Lower lobe of right lung (tissue), 2 donors: ENCODE measurements at regions not wholly inside any gene's neighbourhood (a gene's known extent, or its start where the extent isn't known, plus 50 kb on each side); places are given as distances from the start of the nearest gene placed in this dataset.

Source experiments
- ATAC-seq, 2 donors: fragments of 200-7000 bp; cut with Tn5 transposase; one replicate each; pipeline ENCODE4 v1.9.1; 2020 to 2022; ENCODE audit warnings: mild to moderate bottlenecking in 2 of 2, moderate library complexity in 2 of 2
- DNase-seq: peaks from one replicate; pipeline ENCODE4 v3.0.0-alpha.2; 2020
- H3K27ac ChIP-seq: fragments of 200-600 bp; one replicate; pipeline ENCODE4 v1.8.0; 2022
- H3K27me3 ChIP-seq: fragments of 200-600 bp; one replicate; pipeline ENCODE4 v1.8.0; 2022; ENCODE audit warnings: low read depth
- H3K36me3 ChIP-seq: fragments of 200-600 bp; one replicate; pipeline ENCODE4 v1.8.0; 2022; ENCODE audit warnings: mild to moderate bottlenecking
- H3K4me1 ChIP-seq: fragments of 200-600 bp; one replicate; pipeline ENCODE4 v1.8.0; 2022
- H3K4me3 ChIP-seq: fragments of 200-600 bp; one replicate; pipeline ENCODE4 v1.8.0; 2022; ENCODE audit warnings: mild to moderate bottlenecking
- H3K9me3 ChIP-seq: fragments of 200-600 bp; one replicate; pipeline ENCODE4 v1.8.0; 2022
- CTCF ChIP-seq: fragments of 200-600 bp; IDR thresholded peaks from one replicate; pipeline ENCODE4 v1.8.0; 2022; ENCODE audit warnings: antibody characterized with exemption, mild to moderate bottlenecking
- intact Hi-C: fragments of 100-400 bp; cut with DNase I; formaldehyde crosslinking; loops from one replicate; pipeline ENCODE4 v1.11.0; 2022
- donor health status: DM: no; HTN: yes; CAD: no; lungs with severe emphysema.

- intact Hi-C loops, result no loop called here
- ATAC-seq (no peak), DNase-seq (no peak)
- Histone ChIP-seq H3K27me3 (no peaks in the 10 kb centered on the region), H3K4me1 (no peaks in the 10 kb centered on the region), H3K36me3 (no peaks in the 10 kb centered on the region), H3K4me3 (no peak overlapping the region), H3K9me3 (no peaks in the 10 kb centered on the region), H3K27ac (no peak overlapping the region)
- TF ChIP-seq CTCF, result no peak
Measured at GRCh38 chr2:22801071-22801470, 583.9 kb upstream of the KLHL29 start.

- H3K27ac ChIP-seq, result no peak overlapping the region
- no peaks in the 10 kb centered on the region for H3K36me3 ChIP-seq
- no peak for TF ChIP-seq CTCF
- H3K27me3 ChIP-seq, result no peaks in the 10 kb centered on the region
- H3K9me3 ChIP-seq, result no peaks in the 10 kb centered on the region
- DNase-seq (no peak), ATAC-seq (no peak)
- no peak overlapping the region for H3K4me3 ChIP-seq
- intact Hi-C loops, result no loop called here
- H3K4me1 ChIP-seq, result no peaks in the 10 kb centered on the region
Measured at GRCh38 chr2:22801970-22802369, 583.0 kb upstream of the KLHL29 start.

- Histone ChIP-seq H3K4me1 (no peaks in the 10 kb centered on the region), H3K9me3 (no peaks in the 10 kb centered on the region), H3K36me3 (no peaks in the 10 kb centered on the region), H3K27ac (no peak overlapping the region), H3K27me3 (no peaks in the 10 kb centered on the region), H3K4me3 (no peak overlapping the region)
- TF ChIP-seq CTCF, result no peak
- DNase-seq (no peak), ATAC-seq (no peak)
- intact Hi-C loops, result no loop called here
Measured at GRCh38 chr2:22807872-22808271, 577.1 kb upstream of the KLHL29 start.

- no peaks in the 10 kb centered on the region for H3K27me3 ChIP-seq
- ATAC-seq (no peak), DNase-seq (no peak)
- no peak for TF ChIP-seq CTCF
- H3K4me3 ChIP-seq, result no peak overlapping the region
- H3K9me3 ChIP-seq, result no peaks in the 10 kb centered on the region
- no peaks in the 10 kb centered on the region for H3K36me3 ChIP-seq
- intact Hi-C loops, result no loop called here
- no peak overlapping the region for H3K27ac ChIP-seq
- H3K4me1 ChIP-seq, result no peaks in the 10 kb centered on the region
Measured at GRCh38 chr2:22810602-22811001, 574.4 kb upstream of the KLHL29 start.

- Histone ChIP-seq H3K36me3 (no peaks in the 10 kb centered on the region), H3K9me3 (no peaks in the 10 kb centered on the region), H3K27ac (no peak overlapping the region), H3K4me1 (no peaks in the 10 kb centered on the region), H3K4me3 (no peak overlapping the region), H3K27me3 (no peaks in the 10 kb centered on the region)
- intact Hi-C loops, result no loop called here
- DNase-seq, result no peak
- ATAC-seq, result no peak
- no peak for TF ChIP-seq CTCF
Measured at GRCh38 chr2:22812065-22812680, 572.8 kb upstream of the KLHL29 start.

GRCh38 chr2:22817197-22817596 is 567.8 kb upstream of the KLHL29 start:
- H3K4me1 ChIP-seq, result no peaks in the 10 kb centered on the region
- no peak for TF ChIP-seq CTCF
- H3K36me3 ChIP-seq, result no peaks in the 10 kb centered on the region
- intact Hi-C loops, result no loop called here
- no peaks in the 10 kb centered on the region for H3K9me3 ChIP-seq
- H3K27me3 ChIP-seq, result no peaks in the 10 kb centered on the region
- H3K4me3 ChIP-seq, result no peak overlapping the region
- ATAC-seq, result no peak
- no peak for DNase-seq
- no peak overlapping the region for H3K27ac ChIP-seq
